ENCODE measurements at regions not wholly inside any gene's neighbourhood (a gene's known extent, or its start where the extent isn't known, plus 50 kb on each side); places are given as distances from the start of the nearest gene placed in this dataset.

DNA sequence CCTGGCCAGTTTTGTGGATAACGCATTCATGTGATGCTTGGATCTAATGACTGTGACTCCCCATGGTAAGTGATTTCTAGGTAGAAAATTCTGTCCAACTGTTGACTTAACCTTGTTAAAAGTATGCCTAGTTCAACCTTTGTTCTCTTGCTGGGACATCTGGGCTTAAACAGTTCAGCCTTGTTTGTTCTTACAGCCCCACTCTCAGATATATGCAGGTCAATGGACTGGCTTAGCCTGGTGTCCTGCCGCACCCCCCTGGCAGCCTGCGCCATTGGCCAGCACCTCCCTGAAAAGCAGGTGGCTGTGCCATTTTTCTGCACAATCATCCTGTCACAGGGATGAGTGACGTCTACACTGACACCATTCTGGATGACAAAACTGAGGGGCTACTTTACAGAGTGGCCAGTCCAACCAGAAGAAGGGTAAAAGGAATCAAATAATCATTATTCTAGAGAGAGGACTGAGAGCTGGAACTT is 244.7 kb upstream of the ONECUT1 start:
- DNase-seq (ENCODE audit: low read depth in 1 of 2, low spot score in 1 of 2) = no peak
- Histone ChIP-seq H3K4me3 (replicated peaks; ENCODE audit: insufficient read depth, low read length) (no peak overlapping the region), H3K27me3 (ENCODE audit: insufficient read depth, poor library complexity, severe bottlenecking) (no peaks in the 10 kb centered on the region), H3K27ac (replicated peaks) (no peak overlapping the region)
- TF ChIP-seq GABPA (IDR thresholded peaks at IDR 0.05; ENCODE audit: low read depth) = no peak
- TF ChIP-seq SPI1 (IDR thresholded peaks at IDR 0.05; ENCODE audit: borderline replicate concordance, low read depth) = no peak
- TF ChIP-seq POLR2AphosphoS5 (IDR thresholded peaks at IDR 0.05; ENCODE audit: low read depth) = no peak
- TF ChIP-seq, protein P1, sequence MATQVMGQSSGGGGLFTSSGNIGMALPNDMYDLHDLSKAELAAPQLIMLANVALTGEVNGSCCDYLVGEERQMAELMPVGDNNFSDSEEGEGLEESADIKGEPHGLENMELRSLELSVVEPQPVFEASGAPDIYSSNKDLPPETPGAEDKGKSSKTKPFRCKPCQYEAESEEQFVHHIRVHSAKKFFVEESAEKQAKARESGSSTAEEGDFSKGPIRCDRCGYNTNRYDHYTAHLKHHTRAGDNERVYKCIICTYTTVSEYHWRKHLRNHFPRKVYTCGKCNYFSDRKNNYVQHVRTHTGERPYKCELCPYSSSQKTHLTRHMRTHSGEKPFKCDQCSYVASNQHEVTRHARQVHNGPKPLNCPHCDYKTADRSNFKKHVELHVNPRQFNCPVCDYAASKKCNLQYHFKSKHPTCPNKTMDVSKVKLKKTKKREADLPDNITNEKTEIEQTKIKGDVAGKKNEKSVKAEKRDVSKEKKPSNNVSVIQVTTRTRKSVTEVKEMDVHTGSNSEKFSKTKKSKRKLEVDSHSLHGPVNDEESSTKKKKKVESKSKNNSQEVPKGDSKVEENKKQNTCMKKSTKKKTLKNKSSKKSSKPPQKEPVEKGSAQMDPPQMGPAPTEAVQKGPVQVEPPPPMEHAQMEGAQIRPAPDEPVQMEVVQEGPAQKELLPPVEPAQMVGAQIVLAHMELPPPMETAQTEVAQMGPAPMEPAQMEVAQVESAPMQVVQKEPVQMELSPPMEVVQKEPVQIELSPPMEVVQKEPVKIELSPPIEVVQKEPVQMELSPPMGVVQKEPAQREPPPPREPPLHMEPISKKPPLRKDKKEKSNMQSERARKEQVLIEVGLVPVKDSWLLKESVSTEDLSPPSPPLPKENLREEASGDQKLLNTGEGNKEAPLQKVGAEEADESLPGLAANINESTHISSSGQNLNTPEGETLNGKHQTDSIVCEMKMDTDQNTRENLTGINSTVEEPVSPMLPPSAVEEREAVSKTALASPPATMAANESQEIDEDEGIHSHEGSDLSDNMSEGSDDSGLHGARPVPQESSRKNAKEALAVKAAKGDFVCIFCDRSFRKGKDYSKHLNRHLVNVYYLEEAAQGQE (IDR thresholded peaks at IDR 0.05; ENCODE audit: insufficient replicate concordance, low read depth) = no peak
- TF ChIP-seq, protein P2, sequence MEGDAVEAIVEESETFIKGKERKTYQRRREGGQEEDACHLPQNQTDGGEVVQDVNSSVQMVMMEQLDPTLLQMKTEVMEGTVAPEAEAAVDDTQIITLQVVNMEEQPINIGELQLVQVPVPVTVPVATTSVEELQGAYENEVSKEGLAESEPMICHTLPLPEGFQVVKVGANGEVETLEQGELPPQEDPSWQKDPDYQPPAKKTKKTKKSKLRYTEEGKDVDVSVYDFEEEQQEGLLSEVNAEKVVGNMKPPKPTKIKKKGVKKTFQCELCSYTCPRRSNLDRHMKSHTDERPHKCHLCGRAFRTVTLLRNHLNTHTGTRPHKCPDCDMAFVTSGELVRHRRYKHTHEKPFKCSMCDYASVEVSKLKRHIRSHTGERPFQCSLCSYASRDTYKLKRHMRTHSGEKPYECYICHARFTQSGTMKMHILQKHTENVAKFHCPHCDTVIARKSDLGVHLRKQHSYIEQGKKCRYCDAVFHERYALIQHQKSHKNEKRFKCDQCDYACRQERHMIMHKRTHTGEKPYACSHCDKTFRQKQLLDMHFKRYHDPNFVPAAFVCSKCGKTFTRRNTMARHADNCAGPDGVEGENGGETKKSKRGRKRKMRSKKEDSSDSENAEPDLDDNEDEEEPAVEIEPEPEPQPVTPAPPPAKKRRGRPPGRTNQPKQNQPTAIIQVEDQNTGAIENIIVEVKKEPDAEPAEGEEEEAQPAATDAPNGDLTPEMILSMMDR (IDR thresholded peaks at IDR 0.05; ENCODE audit: insufficient read depth, low read length) = no peak

DNA sequence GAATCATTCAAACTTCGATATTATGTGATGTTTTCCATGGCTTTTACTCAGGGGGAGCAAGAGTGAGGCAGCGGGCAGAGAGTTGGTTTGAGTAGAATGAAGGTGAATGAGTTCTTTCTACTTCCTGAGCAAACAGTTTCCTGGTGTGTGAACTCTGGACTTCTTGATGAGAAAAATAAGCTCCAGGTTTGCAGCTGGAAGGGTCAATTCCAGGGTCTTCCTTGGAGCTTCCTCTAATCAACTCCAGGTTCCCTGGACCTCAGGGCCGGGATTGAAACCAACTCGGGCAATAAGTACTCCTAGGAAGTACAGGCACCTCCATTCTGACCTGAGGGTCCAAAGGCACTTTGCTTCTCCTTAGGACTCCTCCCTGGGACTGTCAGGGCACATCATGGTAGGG is 243.6 kb upstream of the ONECUT1 start:
- no peak for DNase-seq (ENCODE audit: low read depth in 1 of 2, low spot score in 1 of 2)
- no peak overlapping the region for H3K4me3 ChIP-seq (replicated peaks; ENCODE audit: insufficient read depth, low read length)
- no peaks in the 10 kb centered on the region for H3K27me3 ChIP-seq (ENCODE audit: insufficient read depth, poor library complexity, severe bottlenecking)
- no peak overlapping the region for H3K27ac ChIP-seq (replicated peaks)
- TF ChIP-seq, protein P2 (IDR thresholded peaks at IDR 0.05; ENCODE audit: insufficient read depth, low read length) = no peak
- TF ChIP-seq SPI1 (IDR thresholded peaks at IDR 0.05; ENCODE audit: borderline replicate concordance, low read depth) (no peak), POLR2AphosphoS5 (IDR thresholded peaks at IDR 0.05; ENCODE audit: low read depth) (no peak), GABPA (IDR thresholded peaks at IDR 0.05; ENCODE audit: low read depth) (no peak)
- TF ChIP-seq, protein P1 (IDR thresholded peaks at IDR 0.05; ENCODE audit: insufficient replicate concordance, low read depth) = no peak

DNA sequence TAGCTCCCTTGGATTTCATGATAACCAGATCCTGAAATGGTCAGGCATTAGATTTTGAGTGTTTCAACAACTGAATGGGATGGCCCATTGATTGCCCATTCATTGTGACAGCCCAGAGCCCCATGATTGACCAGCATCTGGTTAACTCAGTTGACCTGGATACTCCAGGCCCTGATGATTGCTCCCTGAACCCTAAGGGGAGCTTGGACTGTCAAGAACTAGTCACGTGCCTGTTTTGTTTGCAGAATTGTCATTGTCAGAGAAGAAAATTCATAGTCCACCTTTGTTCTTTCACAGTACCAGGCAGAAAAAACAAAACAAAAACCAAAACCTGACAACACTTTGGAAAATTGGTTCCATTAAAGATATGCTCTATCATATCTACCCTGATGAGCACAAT is 241.3 kb upstream of the ONECUT1 start:
- Histone ChIP-seq H3K27me3 (ENCODE audit: insufficient read depth, poor library complexity, severe bottlenecking) (no peaks in the 10 kb centered on the region), H3K4me3 (replicated peaks; ENCODE audit: insufficient read depth, low read length) (no peak overlapping the region), H3K27ac (replicated peaks) (no peak overlapping the region)
- no peak for TF ChIP-seq SPI1 (IDR thresholded peaks at IDR 0.05; ENCODE audit: borderline replicate concordance, low read depth)
- TF ChIP-seq GABPA (IDR thresholded peaks at IDR 0.05; ENCODE audit: low read depth) = no peak
- TF ChIP-seq, protein P2 (IDR thresholded peaks at IDR 0.05; ENCODE audit: insufficient read depth, low read length) = no peak
- TF ChIP-seq, protein P1 (IDR thresholded peaks at IDR 0.05; ENCODE audit: insufficient replicate concordance, low read depth) = no peak
- no peak for TF ChIP-seq POLR2AphosphoS5 (IDR thresholded peaks at IDR 0.05; ENCODE audit: low read depth)
- no peak for DNase-seq (ENCODE audit: low read depth in 1 of 2, low spot score in 1 of 2)

Data from HL-60 (cell line).